ENCODE measurements at regions not wholly inside any gene's neighbourhood (a gene's known extent, or its start where the extent isn't known, plus 50 kb on each side); places are given as distances from the start of the nearest gene placed in this dataset.

- no peak for DNase-seq (ENCODE audit: low read depth in 1 of 2, low spot score in 1 of 2)
Measured at GRCh38 chr6:14321992-14322772, 204.6 kb downstream of the CD83 start.

DNA sequence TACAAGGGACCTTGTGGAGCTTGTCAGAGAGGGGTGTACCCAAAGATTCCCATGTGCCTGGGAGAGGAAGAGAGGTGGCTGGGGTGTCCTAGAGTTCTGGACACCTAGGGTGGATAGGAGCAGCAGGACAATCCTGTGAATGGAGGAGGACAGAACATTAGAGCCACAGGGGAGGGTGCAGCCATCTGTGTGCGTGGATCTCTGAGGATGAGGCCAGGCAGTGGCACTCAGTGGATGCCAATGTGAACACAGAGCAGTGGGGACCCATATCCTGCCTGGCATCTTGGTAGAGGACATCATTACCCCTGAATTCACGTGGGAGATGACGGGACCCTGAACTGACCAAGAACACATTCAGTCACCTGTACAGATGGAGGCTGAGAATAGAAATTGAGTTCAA, 205.3 kb downstream of the CD83 start:
- DNase-seq (ENCODE audit: low read depth in 1 of 2, low spot score in 1 of 2) = no peak

DNA sequence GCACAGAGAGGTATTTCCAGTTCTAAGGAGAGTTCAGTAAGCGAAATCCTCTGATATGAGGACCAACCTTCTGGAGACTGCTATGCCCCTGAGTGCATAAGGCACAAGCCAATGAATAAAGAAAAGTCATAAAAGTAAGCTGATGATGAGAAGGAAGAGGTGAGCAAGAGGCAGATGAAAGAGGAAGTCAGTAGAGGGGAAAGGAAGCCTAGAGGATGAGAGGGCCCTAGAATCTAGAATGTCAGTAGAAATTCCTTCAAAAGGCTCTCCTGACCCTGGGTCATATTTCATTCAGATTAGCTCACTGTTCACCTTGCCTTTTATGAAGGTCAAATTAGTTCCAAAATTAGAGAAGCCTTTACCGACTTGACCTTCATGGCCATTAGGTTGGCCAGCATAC, 209.2 kb downstream of the CD83 start:
- DNase-seq (ENCODE audit: low read depth in 1 of 2, low spot score in 1 of 2) = no peak

GRCh38 chr6:14328163-14328562, 210.6 kb downstream of the CD83 start:
- no peak for DNase-seq (ENCODE audit: low read depth in 1 of 2, low spot score in 1 of 2)

GRCh38 chr6:14333556-14334305, 216.2 kb downstream of the CD83 start:
- no peak for DNase-seq (ENCODE audit: low read depth in 1 of 2, low spot score in 1 of 2)

DNA sequence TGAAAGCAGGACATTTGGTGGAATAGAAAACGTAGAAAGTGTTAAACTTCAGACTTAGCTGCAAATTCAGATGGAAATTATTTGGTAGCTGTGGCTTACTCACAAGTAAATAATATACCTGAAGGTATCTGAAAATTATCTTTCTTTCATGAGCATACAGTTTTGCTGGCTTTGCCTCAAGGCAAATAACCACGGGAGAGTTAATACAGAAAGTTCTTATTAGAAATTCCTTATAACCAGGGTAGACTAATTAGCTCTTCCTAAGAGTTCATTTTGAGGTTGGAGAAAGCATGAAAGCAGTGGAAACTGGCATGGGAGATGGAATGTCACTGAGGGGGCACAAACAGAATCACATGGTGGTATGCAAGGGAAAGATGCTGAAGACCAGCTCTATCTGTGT, 217.5 kb downstream of the CD83 start:
- DNase-seq (ENCODE audit: low read depth in 1 of 2, low spot score in 1 of 2) = no peak

DNA sequence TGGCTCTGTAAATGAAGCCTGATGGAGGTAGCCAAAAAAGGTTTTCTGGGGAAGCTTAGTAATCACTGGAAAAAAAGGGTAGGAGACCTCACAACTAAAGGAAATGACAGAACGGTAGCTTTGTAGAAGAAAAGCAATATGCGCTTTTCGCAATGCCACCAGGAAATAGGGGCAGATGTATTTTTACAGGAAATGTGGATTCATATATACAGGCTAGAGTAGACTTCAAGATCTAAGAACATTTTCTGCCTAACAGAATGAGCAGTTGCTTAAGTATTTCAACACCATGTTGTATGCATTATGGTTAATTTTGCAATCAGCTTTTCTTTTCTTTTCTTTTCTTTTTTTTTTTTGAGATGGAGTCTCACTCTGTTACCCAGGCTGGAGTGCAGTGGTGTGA, 219.6 kb downstream of the CD83 start:
- no peak for DNase-seq (ENCODE audit: low read depth in 1 of 2, low spot score in 1 of 2)

DNA sequence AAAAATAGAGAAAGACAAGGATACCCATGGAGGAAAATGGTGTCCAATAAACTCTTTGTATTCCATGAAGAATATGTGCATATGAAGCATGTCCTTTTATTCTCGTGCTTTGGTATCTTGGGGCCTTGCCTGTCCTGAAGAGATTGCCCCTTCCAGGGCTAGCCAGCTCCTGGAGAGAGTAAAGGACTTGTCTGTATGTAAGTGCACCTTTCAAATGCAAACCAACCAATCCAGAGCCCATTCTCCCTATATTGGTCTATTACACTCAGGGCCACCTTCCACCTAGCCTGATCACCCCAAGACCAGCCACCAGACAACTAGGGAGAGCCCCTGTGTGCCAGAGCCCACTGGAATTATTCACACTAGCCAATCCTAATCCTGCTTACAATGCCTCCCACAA, 221.6 kb downstream of the CD83 start:
- no peak for DNase-seq (ENCODE audit: low read depth in 1 of 2, low spot score in 1 of 2)

- DNase-seq (ENCODE audit: low read depth in 1 of 2, low spot score in 1 of 2) = no peak
Measured at GRCh38 chr6:14339711-14340584, 222.4 kb downstream of the CD83 start.

DNA sequence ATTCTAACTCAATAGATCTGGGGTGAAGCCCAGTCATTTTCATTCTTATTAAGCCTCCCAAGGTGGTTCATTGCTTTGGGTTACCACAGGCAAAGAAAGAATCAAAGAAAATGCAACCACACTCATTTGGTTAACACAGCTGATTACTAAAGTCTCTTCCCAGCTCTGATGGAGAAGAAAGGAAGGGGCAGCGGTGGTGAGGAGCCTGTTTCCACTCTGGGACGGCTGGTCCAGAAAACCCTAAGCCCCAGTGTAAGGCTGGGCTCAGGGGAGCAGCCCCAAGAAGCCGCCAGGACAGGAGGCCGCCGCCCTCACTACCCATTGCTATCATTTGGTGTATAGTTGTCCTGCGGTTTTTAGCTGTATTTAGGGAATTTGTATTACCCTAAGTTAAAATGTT, 226.9 kb downstream of the CD83 start:
- DNase-seq (ENCODE audit: low read depth in 1 of 2, low spot score in 1 of 2) = no peak

GRCh38 chr6:14348389-14348788, 230.8 kb downstream of the CD83 start:
- DNase-seq (ENCODE audit: low read depth in 1 of 2, low spot score in 1 of 2) = no peak

DNA sequence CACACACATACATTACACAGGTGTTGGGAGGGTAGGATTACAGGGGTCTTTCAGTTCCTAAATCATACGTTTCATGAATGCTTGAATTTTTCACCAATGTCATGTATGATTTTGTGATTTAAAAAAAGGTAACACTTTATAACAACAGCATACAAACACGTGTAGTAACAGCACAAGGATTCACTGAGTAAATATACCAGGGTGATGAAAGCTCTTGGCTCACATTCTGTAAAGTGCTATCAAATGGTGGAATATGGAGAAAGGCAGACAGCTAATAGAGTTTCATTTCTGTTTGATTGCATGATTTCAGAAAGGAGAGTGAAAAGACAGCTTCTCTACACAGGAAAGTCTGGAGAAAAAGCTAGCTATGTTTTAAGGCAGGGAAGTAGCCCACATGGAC, 231.9 kb downstream of the CD83 start:
- no peak for DNase-seq (ENCODE audit: low read depth in 1 of 2, low spot score in 1 of 2)

DNA sequence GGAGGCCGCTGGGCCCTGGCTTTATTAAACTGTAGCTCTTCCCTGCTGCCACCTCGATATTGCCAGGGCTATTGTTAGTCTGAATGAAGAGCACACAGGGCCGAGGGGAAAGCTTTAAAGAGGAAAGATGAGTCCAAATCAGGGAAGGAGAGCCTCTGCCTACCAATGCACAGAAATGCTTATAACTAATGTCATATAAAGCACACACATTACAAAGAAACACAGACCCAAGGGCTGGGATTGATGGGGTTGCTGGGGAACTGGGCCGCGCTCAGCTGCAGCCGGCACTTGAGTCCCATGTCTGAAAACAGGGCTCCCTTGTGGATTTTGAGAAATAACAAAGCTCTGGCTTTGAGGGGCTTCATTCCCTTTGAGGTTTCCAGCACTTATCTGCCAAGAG, 232.6 kb downstream of the CD83 start:
- no peak for DNase-seq (ENCODE audit: low read depth in 1 of 2, low spot score in 1 of 2)

GRCh38 chr6:14353281-14353680, 235.7 kb downstream of the CD83 start:
- no peak for DNase-seq (ENCODE audit: low read depth in 1 of 2, low spot score in 1 of 2)

DNA sequence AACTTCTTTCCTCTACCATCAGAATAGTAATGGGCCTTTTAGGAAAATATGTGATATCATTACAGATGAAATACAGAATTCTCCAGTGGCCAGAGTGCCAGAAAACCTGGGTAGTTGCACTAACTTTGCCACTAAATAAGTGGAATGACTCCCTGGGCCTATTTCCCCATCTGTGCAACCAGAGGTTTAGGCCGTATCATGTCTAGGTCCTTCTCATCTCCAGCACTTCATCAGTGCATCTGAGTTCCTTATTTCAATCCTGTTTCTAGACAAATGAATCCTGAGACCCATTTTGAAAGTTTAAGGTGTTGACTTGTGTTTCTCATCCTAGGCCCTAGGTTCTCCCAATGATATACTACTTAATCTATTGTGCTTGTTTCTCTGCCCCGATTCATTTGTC, 236.2 kb downstream of the CD83 start:
- DNase-seq (ENCODE audit: low read depth in 1 of 2, low spot score in 1 of 2) = no peak

- DNase-seq (ENCODE audit: low read depth in 1 of 2, low spot score in 1 of 2) = no peak
Measured at GRCh38 chr6:14354919-14355572, 237.5 kb downstream of the CD83 start.

- no peak for DNase-seq (ENCODE audit: low read depth in 1 of 2, low spot score in 1 of 2)
Measured at GRCh38 chr6:14359438-14359837, 241.9 kb downstream of the CD83 start.

DNA sequence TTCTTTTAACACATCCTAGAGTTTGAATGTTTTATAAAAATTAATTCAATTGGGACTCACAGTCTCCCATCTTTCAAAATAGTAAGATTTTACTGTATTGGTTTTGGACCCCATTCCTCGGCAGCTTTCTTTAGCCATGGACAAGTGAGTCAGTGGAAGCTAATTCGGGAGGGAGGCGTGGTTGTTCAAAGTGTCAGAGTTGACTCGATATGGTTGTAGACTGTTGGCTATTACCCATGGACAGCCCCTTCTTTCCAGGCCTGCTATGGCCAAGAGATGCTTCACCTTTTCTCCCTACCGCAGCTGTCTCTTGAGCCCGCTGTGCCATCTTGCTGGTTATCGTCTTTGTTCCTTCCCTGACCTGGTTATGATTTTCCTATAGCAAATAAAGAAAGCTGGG, 243.0 kb downstream of the CD83 start:
- no peak for DNase-seq (ENCODE audit: low read depth in 1 of 2, low spot score in 1 of 2)

- no peak for DNase-seq (ENCODE audit: low read depth in 1 of 2, low spot score in 1 of 2)
Measured at GRCh38 chr6:14361297-14361696, 243.7 kb downstream of the CD83 start.

GRCh38 chr6:14361956-14362587, 244.5 kb downstream of the CD83 start:
- no peak for DNase-seq (ENCODE audit: low read depth in 1 of 2, low spot score in 1 of 2)

GRCh38 chr6:14364370-14364769, 246.8 kb downstream of the CD83 start:
- no peak for DNase-seq (ENCODE audit: low read depth in 1 of 2, low spot score in 1 of 2)

Measured in stimulated activated CD4-positive, alpha-beta T cell treated with anti-CD3 and anti-CD28 coated beads, Interleukin-15, amount 100 ng/mL, for 1 hour (primary cell).